ENCODE measurements at regions not wholly inside any gene's neighbourhood (a gene's known extent, or its start where the extent isn't known, plus 50 kb on each side); places are given as distances from the start of the nearest gene placed in this dataset.
"Not testable (repeated sequence)": the region's sequence is repeated elsewhere in the genome, so short reads cannot be mapped to it uniquely, and the experiment has no call there.

DNA sequence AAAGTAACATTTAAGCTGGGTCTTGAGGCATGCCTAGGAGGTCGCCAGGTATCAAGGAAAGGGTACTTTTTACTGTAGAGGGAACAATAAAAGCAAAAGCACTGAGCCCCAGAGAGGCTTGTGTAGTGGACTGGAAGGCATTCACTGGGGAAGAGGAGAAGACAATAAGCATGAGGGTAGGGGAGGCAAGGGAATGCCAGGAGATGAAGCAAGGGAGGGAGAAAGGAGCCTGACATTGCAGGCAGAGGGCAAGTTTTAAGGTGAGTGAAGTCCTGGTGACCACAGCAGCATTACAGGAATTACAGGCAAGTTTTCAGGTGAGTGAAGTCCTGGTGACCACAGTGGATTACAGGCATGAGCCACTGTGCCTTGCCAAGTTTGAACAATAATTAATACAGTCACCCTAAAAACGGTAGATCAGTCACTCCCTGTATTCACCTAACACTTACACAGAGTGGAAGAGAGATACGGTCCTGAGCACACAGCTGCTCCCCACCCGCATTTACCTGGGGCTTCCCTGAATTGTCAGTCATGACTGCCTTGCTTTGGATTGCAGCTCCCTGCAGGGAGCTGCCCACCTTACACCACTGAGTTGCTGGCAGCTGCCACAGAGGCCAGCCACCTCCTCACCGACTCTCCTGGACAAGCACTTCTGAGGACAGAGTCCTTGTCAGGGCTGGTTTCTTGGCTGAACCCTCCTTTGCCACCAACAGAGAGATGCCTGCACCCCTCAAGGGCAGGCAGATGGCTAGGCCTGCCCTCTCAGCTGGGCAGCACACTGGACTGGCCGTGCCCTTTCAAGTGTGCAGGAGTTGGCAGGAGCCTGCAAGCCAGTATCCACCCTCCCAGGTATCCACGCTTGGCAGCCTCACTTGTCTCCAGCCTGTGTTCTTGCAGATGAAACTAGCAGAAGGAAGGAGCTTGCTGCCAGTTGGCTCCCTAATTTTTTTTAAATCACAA, 59.0 kb upstream of the KCNK12 start:
- Histone ChIP-seq H3K9ac (ENCODE audit: insufficient read depth, low read length) (no peak overlapping the region), H3K36me3 (ENCODE audit: control insufficient read depth, insufficient read depth, low read length) (no peaks in the 10 kb centered on the region), H3K27me3 (ENCODE audit: control insufficient read depth, insufficient read depth, low read length) (peaks cover 4% of the 10 kb centered on the region), H3K4me2 (ENCODE audit: extremely low read depth, insufficient read depth, low read length) (no peak overlapping the region), H3K79me2 (ENCODE audit: control insufficient read depth, insufficient read depth, low read length) (no peaks in the 10 kb centered on the region), H2AFZ (ENCODE audit: low read length) (no peak overlapping the region), H3K9me3 (ENCODE audit: control insufficient read depth, insufficient read depth, low read depth, low read length) (no peaks in the 10 kb centered on the region), H3K27ac (ENCODE audit: insufficient read depth, low read length) (no peak overlapping the region), H3K4me3 (replicated peaks in 1 of 4; ENCODE audit: control extremely low read depth in 1 of 4, insufficient read depth in 1 of 4, low read depth in 3 of 4, low read length in 4 of 4) (no peak overlapping the region), H3K4me1 (ENCODE audit: control insufficient read depth, extremely low read depth, insufficient read depth, low read length) (no peaks in the 10 kb centered on the region), H4K20me1 (ENCODE audit: control insufficient read depth, extremely low read depth, insufficient read depth, low read length) (no peaks in the 10 kb centered on the region)
- DNase-seq (ENCODE audit: low read depth in 2 of 2) = no peak
- TF ChIP-seq EZH2 (IDR thresholded peaks at IDR 0.05; ENCODE audit: low read length, missing control alignments) = no peak
- no peak for TF ChIP-seq CTCF (conservative IDR thresholded peaks at IDR 0.05 in 1 of 2, IDR thresholded peaks at IDR 0.05 in 1 of 2; ENCODE audit: low read depth in 1 of 2, low read length in 2 of 2)

- TF ChIP-seq EZH2 (IDR thresholded peaks at IDR 0.05; ENCODE audit: low read length, missing control alignments) (no peak), CTCF (conservative IDR thresholded peaks at IDR 0.05 in 1 of 2, IDR thresholded peaks at IDR 0.05 in 1 of 2; ENCODE audit: low read depth in 1 of 2, low read length in 2 of 2) (no peak)
- H3K36me3 ChIP-seq (ENCODE audit: control insufficient read depth, insufficient read depth, low read length) = no peaks in the 10 kb centered on the region
- no peak overlapping the region for H3K9ac ChIP-seq (ENCODE audit: insufficient read depth, low read length)
- DNase-seq (ENCODE audit: low read depth in 2 of 2) = no peak
- H3K27ac ChIP-seq (ENCODE audit: insufficient read depth, low read length) = no peak overlapping the region
- H3K9me3 ChIP-seq (ENCODE audit: control insufficient read depth, insufficient read depth, low read depth, low read length) = no peaks in the 10 kb centered on the region
- peaks cover 4% of the 10 kb centered on the region for H3K27me3 ChIP-seq (ENCODE audit: control insufficient read depth, insufficient read depth, low read length)
- H3K79me2 ChIP-seq (ENCODE audit: control insufficient read depth, insufficient read depth, low read length) = no peaks in the 10 kb centered on the region
- H4K20me1 ChIP-seq (ENCODE audit: control insufficient read depth, extremely low read depth, insufficient read depth, low read length) = no peaks in the 10 kb centered on the region
- no peak overlapping the region for H3K4me3 ChIP-seq (replicated peaks in 1 of 4; ENCODE audit: control extremely low read depth in 1 of 4, insufficient read depth in 1 of 4, low read depth in 3 of 4, low read length in 4 of 4)
- H3K4me1 ChIP-seq (ENCODE audit: control insufficient read depth, extremely low read depth, insufficient read depth, low read length) = no peaks in the 10 kb centered on the region
- H3K4me2 ChIP-seq (ENCODE audit: extremely low read depth, insufficient read depth, low read length) = no peak overlapping the region
- H2AFZ ChIP-seq (ENCODE audit: low read length) = no peak overlapping the region
These were observed 58.1 kb upstream of the KCNK12 start for GRCh38 chr2:47628904-47629303.

- no peak overlapping the region for H3K4me3 ChIP-seq (replicated peaks in 1 of 4; ENCODE audit: control extremely low read depth in 1 of 4, insufficient read depth in 1 of 4, low read depth in 3 of 4, low read length in 4 of 4)
- no peak for DNase-seq (ENCODE audit: low read depth in 2 of 2)
- H3K27ac ChIP-seq (ENCODE audit: insufficient read depth, low read length) = no peak overlapping the region
- TF ChIP-seq EZH2 (IDR thresholded peaks at IDR 0.05; ENCODE audit: low read length, missing control alignments) (no peak), CTCF (conservative IDR thresholded peaks at IDR 0.05 in 1 of 2, IDR thresholded peaks at IDR 0.05 in 1 of 2; ENCODE audit: low read depth in 1 of 2, low read length in 2 of 2) (no peak)
- H3K4me1 ChIP-seq (ENCODE audit: control insufficient read depth, extremely low read depth, insufficient read depth, low read length) = no peaks in the 10 kb centered on the region
- H3K9me3 ChIP-seq (ENCODE audit: control insufficient read depth, insufficient read depth, low read depth, low read length) = no peaks in the 10 kb centered on the region
- no peak overlapping the region for H3K9ac ChIP-seq (ENCODE audit: insufficient read depth, low read length)
- no peaks in the 10 kb centered on the region for H3K36me3 ChIP-seq (ENCODE audit: control insufficient read depth, insufficient read depth, low read length)
- no peaks in the 10 kb centered on the region for H3K79me2 ChIP-seq (ENCODE audit: control insufficient read depth, insufficient read depth, low read length)
- H4K20me1 ChIP-seq (ENCODE audit: control insufficient read depth, extremely low read depth, insufficient read depth, low read length) = no peaks in the 10 kb centered on the region
- H3K4me2 ChIP-seq (ENCODE audit: extremely low read depth, insufficient read depth, low read length) = no peak overlapping the region
- H2AFZ ChIP-seq (ENCODE audit: low read length) = no peak overlapping the region
- peaks cover 4% of the 10 kb centered on the region for H3K27me3 ChIP-seq (ENCODE audit: control insufficient read depth, insufficient read depth, low read length)
These were observed 55.9 kb upstream of the KCNK12 start for GRCh38 chr2:47626664-47627063.

- not testable (repeated sequence) for H3K9me3 ChIP-seq (ENCODE audit: control insufficient read depth, insufficient read depth, low read depth, low read length); H3K79me2 ChIP-seq (ENCODE audit: control insufficient read depth, insufficient read depth, low read length); H3K4me1 ChIP-seq (ENCODE audit: control insufficient read depth, extremely low read depth, insufficient read depth, low read length); H3K4me3 ChIP-seq (replicated peaks in 1 of 4; ENCODE audit: control extremely low read depth in 1 of 4, insufficient read depth in 1 of 4, low read depth in 3 of 4, low read length in 4 of 4); H3K27me3 ChIP-seq (ENCODE audit: control insufficient read depth, insufficient read depth, low read length); H3K27ac ChIP-seq (ENCODE audit: insufficient read depth, low read length); H3K36me3 ChIP-seq (ENCODE audit: control insufficient read depth, insufficient read depth, low read length); H3K9ac ChIP-seq (ENCODE audit: insufficient read depth, low read length); H2AFZ ChIP-seq (ENCODE audit: low read length); H4K20me1 ChIP-seq (ENCODE audit: control insufficient read depth, extremely low read depth, insufficient read depth, low read length); H3K4me2 ChIP-seq (ENCODE audit: extremely low read depth, insufficient read depth, low read length); DNase-seq (ENCODE audit: low read depth in 2 of 2)
These were observed 52.4 kb upstream of the KCNK12 start for GRCh38 chr2:47623140-47623539.

Data from fibroblast of lung (primary cell).